ENCODE measurements at regions not wholly inside any gene's neighbourhood (a gene's known extent, or its start where the extent isn't known, plus 50 kb on each side); places are given as distances from the start of the nearest gene placed in this dataset.
"Not testable (repeated sequence)": the region's sequence is repeated elsewhere in the genome, so short reads cannot be mapped to it uniquely, and the experiment has no call there.

DNA sequence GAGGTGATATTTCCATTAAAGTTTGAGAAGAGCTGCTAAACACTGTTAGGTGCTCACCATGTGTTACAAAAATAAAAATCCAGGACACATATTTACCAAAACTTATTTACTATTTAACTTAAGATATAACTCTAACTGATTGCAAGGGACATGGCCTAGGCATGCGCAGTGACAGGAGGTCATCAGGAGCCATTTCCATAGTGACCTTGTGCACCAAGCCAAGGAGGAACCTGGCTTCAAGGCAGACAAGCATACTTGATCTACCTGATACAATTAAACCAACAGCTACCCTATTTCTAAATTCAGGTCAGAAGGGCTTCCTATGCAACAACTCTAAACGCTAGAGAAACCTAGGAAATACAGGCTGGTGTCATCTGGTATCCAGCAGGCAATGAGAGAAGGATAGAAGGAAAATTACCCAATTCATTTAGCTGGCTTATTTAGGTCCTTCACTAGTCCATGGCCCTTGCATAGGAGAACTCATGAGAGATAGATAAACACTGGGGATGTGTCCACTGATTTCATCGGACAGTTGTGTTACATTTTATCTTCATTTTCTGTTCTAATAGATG lies 134.4 kb downstream of the FOXB1 start:
- FAIRE-seq, result no peak

GRCh38 chr15:60152386-60152785 lies 148.3 kb downstream of the FOXB1 start:
- FAIRE-seq, result no peak

DNA sequence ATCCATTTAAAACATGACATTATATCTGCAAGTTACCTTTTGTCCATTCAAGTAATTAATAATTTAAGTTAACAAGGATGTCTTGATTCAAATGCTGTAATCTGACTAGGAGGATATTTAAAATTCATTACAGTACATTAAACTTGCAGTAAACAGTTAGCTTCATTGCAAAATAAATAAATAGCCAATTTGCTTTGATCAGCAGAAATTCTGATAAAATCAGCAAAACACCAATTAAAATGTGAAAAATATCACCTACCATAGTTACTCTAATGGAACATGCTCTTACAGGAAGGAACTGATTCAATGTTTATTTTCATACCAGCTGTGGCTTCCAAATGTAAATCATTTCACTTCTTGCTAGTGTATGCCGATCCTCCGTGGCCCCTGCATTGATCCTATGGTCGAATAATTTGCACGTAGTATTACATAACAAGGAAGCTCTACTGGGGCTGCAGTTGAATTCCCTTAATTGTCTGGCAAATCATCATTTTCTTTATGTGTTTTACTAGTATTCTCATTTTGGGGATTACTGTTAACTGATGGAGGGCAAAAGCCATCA lies 150.7 kb downstream of the FOXB1 start:
- no peak for FAIRE-seq

DNA sequence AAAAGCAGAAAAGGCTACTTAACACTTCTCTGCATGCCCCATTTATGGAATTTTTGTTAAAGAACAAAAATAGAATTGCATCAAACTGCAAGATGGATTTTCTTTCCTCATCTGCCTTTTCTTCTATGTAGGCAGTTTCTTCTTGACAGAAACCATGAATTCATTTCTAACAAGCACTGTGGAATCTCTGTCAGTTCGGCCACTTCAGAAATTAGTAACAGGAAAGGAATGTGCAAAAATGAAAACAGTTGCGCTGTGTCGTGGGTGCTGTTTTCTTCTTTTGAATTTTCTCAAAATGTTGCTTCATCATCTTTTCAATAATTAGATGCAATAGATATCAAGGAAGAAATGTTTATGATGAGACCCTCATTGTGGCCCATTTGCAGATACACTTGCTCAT lies 151.6 kb downstream of the FOXB1 start:
- no peak for FAIRE-seq

- FAIRE-seq, result no peak
Measured at GRCh38 chr15:60160909-60161308, 156.8 kb downstream of the FOXB1 start.

- FAIRE-seq, result no peak
Measured at GRCh38 chr15:60161704-60162103, 157.6 kb downstream of the FOXB1 start.

DNA sequence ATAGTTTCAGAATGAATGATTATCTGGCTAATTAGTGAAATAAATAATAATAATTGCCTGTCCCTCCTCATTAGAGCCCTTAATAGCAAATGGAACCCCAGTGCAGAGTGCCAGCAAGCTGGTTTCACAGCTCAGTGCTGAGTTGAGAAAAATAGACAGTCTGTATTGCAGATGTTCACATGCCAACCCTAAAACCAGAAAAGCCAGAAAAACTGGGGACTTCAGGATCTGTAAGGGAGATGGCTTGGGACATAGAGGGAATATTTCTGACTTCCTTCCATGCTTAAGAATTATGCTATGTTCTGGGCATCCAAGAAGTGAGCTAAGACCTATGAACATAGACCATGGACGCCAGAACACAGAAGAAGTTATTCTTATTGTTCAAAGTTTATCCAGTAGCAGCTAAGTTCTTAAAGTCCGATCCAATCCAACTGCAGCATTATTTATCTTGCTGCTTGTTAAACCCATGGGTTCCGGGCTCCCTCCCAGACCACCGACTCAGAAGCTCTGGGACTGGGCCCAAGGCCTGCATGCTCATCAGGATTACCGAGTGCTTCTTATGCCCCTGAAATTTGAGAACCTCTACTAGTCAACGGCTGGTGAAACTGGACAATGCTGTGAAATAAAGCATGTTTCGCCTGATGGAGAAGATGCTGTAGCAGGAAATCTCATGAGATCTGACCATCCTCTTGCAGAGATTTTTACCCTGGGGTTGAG lies 158.3 kb downstream of the FOXB1 start:
- FAIRE-seq, result no peak

GRCh38 chr15:60162968-60163355 lies 158.9 kb downstream of the FOXB1 start:
- FAIRE-seq, result no peak

GRCh38 chr15:60165111-60165510 lies 161.0 kb downstream of the FOXB1 start:
- FAIRE-seq, result no peak

- no peak for FAIRE-seq
Measured at GRCh38 chr15:60172143-60172542, 168.0 kb downstream of the FOXB1 start.

GRCh38 chr15:60179786-60180391 lies 175.8 kb downstream of the FOXB1 start:
- peak; percentile 92 for FAIRE-seq

GRCh38 chr15:60181957-60182356 lies 177.8 kb downstream of the FOXB1 start:
- FAIRE-seq, result not testable (repeated sequence)

DNA sequence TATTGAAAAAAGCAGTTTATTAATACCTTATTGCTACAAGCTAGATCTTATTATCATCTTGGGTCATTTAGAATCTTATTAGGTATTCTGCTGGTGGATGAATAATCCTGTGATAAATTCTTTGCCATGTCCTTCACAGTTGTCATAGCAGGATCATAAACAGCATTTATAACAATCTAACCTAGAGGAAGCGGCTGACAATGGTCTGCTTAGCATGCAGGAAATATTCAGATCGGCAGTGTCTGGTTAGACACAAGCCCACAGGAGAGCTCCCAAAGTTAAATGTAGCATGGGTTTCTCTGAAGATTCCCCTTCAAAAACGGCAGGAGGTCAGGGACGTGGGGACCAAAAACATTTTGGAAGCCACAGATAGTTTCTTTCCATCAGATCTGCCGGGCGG lies 179.3 kb downstream of the FOXB1 start:
- no peak for FAIRE-seq

- no peak for FAIRE-seq
Measured at GRCh38 chr15:60184579-60184978, 180.5 kb downstream of the FOXB1 start.

DNA sequence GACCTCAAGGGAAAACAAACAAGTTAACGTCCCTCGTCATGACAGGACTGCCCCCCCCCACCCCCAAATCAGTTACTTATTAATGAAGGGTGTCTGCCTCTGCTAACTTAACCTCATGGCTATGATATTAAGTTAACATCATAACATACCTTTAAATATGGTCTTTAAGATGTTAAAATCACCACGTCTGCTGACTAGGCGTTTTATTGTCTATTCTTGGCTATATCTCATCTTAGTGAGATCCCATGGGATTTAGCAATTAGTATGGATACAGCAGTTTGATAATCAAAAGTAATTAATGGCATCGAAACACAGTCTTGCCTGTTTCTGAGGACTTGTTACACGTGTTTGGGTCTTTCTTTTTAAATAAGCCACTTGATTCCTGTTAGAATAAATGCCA lies 186.9 kb downstream of the FOXB1 start:
- no peak for FAIRE-seq

DNA sequence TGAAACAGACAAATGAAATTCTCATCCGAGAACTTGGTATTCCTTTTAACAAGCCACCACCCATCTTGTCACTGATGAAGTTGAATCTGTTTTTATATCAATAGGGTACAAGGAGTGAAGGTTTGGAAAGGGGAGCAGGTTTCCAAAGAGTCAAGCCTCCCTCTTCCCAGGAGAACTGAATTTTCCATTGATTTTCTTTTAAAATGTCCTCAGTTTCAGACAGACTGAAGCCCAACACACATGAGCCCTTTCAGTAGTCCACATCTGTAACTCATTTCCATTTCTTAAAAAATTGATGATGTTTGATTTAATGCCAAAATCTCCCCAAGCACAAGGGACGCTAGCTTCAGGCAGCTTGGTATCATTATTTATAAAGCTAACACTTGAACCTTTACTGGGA lies 187.7 kb downstream of the FOXB1 start:
- FAIRE-seq, result no peak

DNA sequence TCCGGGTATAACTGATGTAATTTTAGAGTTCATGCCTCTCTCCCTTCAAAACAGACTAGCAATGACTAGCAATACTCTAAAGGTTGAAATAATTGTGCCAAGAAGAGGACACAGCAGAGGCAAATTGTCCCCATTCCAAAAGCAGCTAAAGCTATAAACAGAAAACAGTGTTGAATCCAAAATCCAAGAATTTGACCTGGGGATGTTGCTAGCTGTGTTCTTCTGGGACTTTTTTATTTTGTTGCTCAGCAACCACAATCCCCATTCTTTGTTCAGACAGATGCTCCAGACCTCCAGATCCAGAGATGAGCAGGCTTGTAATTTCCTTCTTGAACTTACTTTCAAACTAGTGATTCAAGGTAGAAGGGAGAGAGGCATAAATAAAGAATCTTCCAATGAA lies 191.5 kb downstream of the FOXB1 start:
- no peak for FAIRE-seq

DNA sequence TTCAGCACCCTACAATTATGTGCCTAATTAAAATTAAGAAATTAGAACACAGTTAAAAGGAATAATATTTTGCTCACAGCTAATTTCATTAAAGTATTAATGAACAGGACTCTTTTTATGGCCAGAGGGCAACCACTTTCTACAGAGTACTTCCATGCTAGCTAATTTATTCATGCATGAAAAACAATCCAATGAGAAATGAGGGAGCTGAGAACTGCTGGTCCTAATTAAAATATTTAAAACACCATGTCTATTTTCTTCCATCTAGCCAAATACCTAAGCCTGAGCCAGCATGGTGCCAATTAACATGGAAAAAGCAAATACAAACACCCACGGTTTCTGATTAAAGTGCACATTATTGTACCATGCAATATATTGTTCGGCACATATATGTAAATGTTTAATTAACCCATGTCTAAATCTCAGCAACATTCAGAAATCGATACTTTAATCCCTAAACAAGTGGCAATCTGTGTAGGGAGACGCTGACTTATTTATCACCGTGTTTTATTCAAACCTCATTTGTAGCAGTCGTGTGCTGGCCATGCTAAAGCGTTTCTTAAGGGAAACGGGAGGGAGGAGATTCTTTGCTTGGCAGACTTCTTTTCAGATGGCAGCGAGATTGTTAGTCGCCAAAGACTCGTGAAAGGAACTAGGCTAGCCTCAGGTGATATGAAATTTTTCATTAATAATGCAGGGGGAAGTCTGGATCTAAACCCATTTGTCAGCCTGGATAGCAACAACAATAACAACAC lies 193.5 kb downstream of the ANXA2 start:
- FAIRE-seq, result no peak

DNA sequence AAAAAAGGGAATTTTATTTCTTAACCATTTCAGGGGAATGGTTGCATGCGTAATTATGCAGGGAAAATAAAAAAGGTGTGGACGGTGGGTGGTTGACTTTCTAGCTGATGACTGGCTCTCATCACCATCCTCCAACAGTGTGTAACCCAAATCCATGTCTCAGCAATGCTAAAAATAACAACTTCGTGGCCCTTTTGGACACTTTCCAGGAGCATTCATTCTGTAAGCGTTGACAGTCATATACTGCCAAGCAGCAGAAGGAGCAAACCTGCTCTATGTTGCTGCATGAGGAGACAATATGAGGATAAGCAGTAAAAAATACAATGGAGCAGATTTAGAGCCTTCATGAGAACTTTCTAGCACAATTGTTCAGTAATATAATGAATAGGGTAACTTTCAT lies 189.1 kb downstream of the ANXA2 start:
- FAIRE-seq, result no peak

- no peak for FAIRE-seq
Measured at GRCh38 chr15:60212536-60212935, 185.2 kb downstream of the ANXA2 start.

DNA sequence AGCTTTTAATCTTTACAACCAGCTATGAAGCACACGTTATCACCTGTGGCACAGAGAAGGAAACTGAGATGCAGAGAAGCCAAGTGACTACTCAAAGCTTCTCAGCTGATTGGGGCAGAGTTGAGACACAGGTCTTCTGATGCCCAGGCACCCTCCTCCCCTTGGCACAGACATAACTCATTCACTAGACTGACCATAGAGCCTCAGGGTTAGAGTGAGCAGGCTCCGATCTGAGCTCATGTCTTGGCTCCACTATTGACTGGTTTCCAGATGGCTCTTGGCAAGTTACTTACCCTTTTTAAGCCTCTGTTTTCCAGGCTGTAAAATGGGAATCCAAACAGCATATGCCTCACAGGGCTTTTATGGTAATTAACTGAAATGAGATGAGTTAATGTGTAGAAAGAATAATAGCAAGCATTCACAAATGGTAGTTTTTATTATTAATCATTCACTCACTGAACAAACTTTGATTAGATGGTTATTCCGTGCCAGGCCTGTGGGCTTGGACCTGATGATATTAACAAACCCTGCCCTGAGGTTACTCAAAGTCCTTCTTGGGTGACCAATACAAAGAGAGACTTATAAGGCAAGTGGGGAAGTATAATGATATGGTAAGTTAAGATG lies 184.3 kb downstream of the ANXA2 start:
- no peak for FAIRE-seq

DNA sequence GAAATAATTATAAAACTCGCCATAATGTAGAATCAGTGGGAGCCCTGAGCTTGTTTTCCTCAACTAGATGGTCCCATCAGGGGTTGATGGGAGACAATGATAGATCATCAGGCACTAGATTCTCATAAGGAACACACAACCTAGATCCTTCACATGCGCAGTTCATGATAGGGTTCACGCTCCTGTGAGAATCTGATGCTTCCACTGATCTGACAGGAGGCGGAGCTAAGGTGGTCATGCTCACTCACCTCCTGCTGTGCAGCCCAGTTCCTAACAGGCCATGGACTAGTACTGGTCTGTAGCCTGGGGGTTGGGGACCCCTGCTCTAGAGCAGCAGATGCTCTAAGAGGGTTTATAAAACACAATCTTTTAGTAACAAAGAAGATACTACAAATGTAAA lies 183.6 kb downstream of the ANXA2 start:
- FAIRE-seq, result no peak

All from G401.6 (cell line).